ENCODE measurements at regions not wholly inside any gene's neighbourhood (a gene's known extent, or its start where the extent isn't known, plus 50 kb on each side); places are given as distances from the start of the nearest gene placed in this dataset.

GRCh38 chr6:21946298-21946783 is 350.5 kb downstream of the PRL start:
- TF ChIP-seq CTCF (IDR thresholded peaks at IDR 0.05) (no peak), POLR2A (IDR thresholded peaks at IDR 0.05) (no peak)
